ENCODE measurements at regions not wholly inside any gene's neighbourhood (a gene's known extent, or its start where the extent isn't known, plus 50 kb on each side); places are given as distances from the start of the nearest gene placed in this dataset.

- Mint-ChIP-seq H3K4me3 (ENCODE audit: unreplicated experiment) (no peak overlapping the region), H3K4me1 (ENCODE audit: low read depth) (peaks cover 5% of the 10 kb centered on the region), H3K27ac (ENCODE audit: unreplicated experiment) (no peak overlapping the region), H3K36me3 (ENCODE audit: low read depth) (no peaks in the 10 kb centered on the region), H3K9me3 (ENCODE audit: low read depth) (no peaks in the 10 kb centered on the region), H3K27me3 (ENCODE audit: low read depth) (peaks cover 12% of the 10 kb centered on the region)
- DNase-seq (ENCODE audit: low spot score) = no peak
- no peak for TF ChIP-seq CTCF (IDR thresholded peaks at IDR 0.05)
Measured at GRCh38 chr1:102185260-102185659, 188.5 kb upstream of the OLFM3 start.

- no peak overlapping the region for H3K27ac Mint-ChIP-seq (ENCODE audit: unreplicated experiment)
- peaks cover 5% of the 10 kb centered on the region for H3K4me1 Mint-ChIP-seq (ENCODE audit: low read depth)
- H3K27me3 Mint-ChIP-seq (ENCODE audit: low read depth) = peaks cover 12% of the 10 kb centered on the region
- DNase-seq (ENCODE audit: low spot score) = no peak
- TF ChIP-seq CTCF (IDR thresholded peaks at IDR 0.05) = no peak
- H3K9me3 Mint-ChIP-seq (ENCODE audit: low read depth) = no peaks in the 10 kb centered on the region
- H3K4me3 Mint-ChIP-seq (ENCODE audit: unreplicated experiment) = no peak overlapping the region
- H3K36me3 Mint-ChIP-seq (ENCODE audit: low read depth) = no peaks in the 10 kb centered on the region
Measured at GRCh38 chr1:102184477-102184876, 187.8 kb upstream of the OLFM3 start.

DNA sequence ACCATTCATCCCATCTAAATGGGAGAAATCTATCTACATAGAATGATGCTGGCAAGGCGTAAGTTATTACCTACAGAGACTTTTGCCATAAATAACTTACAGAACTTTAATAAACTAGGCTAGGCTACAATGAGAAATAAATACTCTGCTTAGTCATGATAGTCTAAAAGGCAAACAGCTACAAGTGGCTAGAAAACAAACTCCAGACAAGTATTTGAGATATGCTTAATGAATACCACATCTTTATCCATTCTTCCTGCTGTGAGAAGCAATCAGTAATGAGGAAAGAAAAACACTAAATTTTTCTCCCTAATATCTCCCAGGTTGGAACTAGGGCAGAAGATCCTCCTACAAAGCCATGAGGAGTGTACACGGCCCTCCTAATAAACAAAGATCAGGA is 187.0 kb upstream of the OLFM3 start:
- peaks cover 5% of the 10 kb centered on the region for H3K4me1 Mint-ChIP-seq (ENCODE audit: low read depth)
- H3K27me3 Mint-ChIP-seq (ENCODE audit: low read depth) = peaks cover 11% of the 10 kb centered on the region
- no peak for TF ChIP-seq CTCF (IDR thresholded peaks at IDR 0.05)
- no peaks in the 10 kb centered on the region for H3K36me3 Mint-ChIP-seq (ENCODE audit: low read depth)
- no peak overlapping the region for H3K4me3 Mint-ChIP-seq (ENCODE audit: unreplicated experiment)
- no peaks in the 10 kb centered on the region for H3K9me3 Mint-ChIP-seq (ENCODE audit: low read depth)
- no peak overlapping the region for H3K27ac Mint-ChIP-seq (ENCODE audit: unreplicated experiment)
- DNase-seq (ENCODE audit: low spot score) = no peak

- no peaks in the 10 kb centered on the region for H3K9me3 Mint-ChIP-seq (ENCODE audit: low read depth)
- peaks cover 5% of the 10 kb centered on the region for H3K4me1 Mint-ChIP-seq (ENCODE audit: low read depth)
- peaks cover 11% of the 10 kb centered on the region for H3K27me3 Mint-ChIP-seq (ENCODE audit: low read depth)
- H3K27ac Mint-ChIP-seq (ENCODE audit: unreplicated experiment) = no peak overlapping the region
- TF ChIP-seq CTCF (IDR thresholded peaks at IDR 0.05) = no peak
- H3K36me3 Mint-ChIP-seq (ENCODE audit: low read depth) = no peaks in the 10 kb centered on the region
- H3K4me3 Mint-ChIP-seq (ENCODE audit: unreplicated experiment) = no peak overlapping the region
- no peak for DNase-seq (ENCODE audit: low spot score)
Measured at GRCh38 chr1:102182603-102183260, 186.0 kb upstream of the OLFM3 start.

GRCh38 chr1:102181341-102181740 is 184.6 kb upstream of the OLFM3 start:
- Mint-ChIP-seq H3K27me3 (ENCODE audit: low read depth) (peaks cover 11% of the 10 kb centered on the region), H3K36me3 (ENCODE audit: low read depth) (no peaks in the 10 kb centered on the region)
- TF ChIP-seq CTCF (IDR thresholded peaks at IDR 0.05) = no peak

More at GRCh38 chr1:102181341-102181740, 184.6 kb upstream of the OLFM3 start:
- DNase-seq (ENCODE audit: low spot score) = no peak
- H3K4me3 Mint-ChIP-seq (ENCODE audit: unreplicated experiment) = no peak overlapping the region
- no peak overlapping the region for H3K27ac Mint-ChIP-seq (ENCODE audit: unreplicated experiment)
- H3K9me3 Mint-ChIP-seq (ENCODE audit: low read depth) = no peaks in the 10 kb centered on the region
- H3K4me1 Mint-ChIP-seq (ENCODE audit: low read depth) = no peaks in the 10 kb centered on the region
